ENCODE measurements at regions not wholly inside any gene's neighbourhood (a gene's known extent, or its start where the extent isn't known, plus 50 kb on each side); places are given as distances from the start of the nearest gene placed in this dataset.

GRCh38 chr13:74206061-74206561 lies 71.9 kb upstream of the KLF12 start:
- TF ChIP-seq SMAD3 (CRISPR knock-in tag; conservative IDR thresholded peaks at IDR 0.05) (no peak), ESRRA (IDR thresholded peaks at IDR 0.05; ENCODE audit: borderline replicate concordance, low read depth) (no peak), MYC (IDR thresholded peaks at IDR 0.05; ENCODE audit: low read depth, low read length) (no peak), MYC (CRISPR knock-in tag; IDR thresholded peaks at IDR 0.05; ENCODE audit: borderline replicate concordance, low read depth) (no peak)

All from K562 (cell line).